RWPE1 (cell line): ENCODE measurements at regions not wholly inside any gene's neighbourhood (a gene's known extent, or its start where the extent isn't known, plus 50 kb on each side); places are given as distances from the start of the nearest gene placed in this dataset.

Source experiments
- CTCF ChIA-PET: fragments of 350-600 bp; sonication (Branson Sonifier 250); formaldehyde crosslinking; extraction: SDS; loops from one replicate; lab custom pipeline; 2021; lab: Yijun Ruan, JAX
- POLR2A ChIA-PET: fragments of 400-600 bp; formaldehyde crosslinking; extraction: SDS; loops from one replicate; lab custom pipeline; 2020; ENCODE audit warnings: antibody characterized with exemption; ENCODE audit not compliant: low non-redundant PET; lab: Yijun Ruan, JAX
- DNase-seq: peaks from one replicate; pipeline ENCODE4 v3.0.0; 2012; ENCODE audit warnings: low spot score
- H3K27ac ChIP-seq: fragments of 450-650 bp; 2 replicates; pipeline ENCODE4 v1.5.1; 2017
- TF ChIP-seq, protein P1 (sequence below): fragments of 450-650 bp; conservative IDR thresholded peaks from 2 replicates; pipeline ENCODE4 v1.5.1; 2017; ENCODE audit warnings: low read depth, mild to moderate bottlenecking

DNA sequence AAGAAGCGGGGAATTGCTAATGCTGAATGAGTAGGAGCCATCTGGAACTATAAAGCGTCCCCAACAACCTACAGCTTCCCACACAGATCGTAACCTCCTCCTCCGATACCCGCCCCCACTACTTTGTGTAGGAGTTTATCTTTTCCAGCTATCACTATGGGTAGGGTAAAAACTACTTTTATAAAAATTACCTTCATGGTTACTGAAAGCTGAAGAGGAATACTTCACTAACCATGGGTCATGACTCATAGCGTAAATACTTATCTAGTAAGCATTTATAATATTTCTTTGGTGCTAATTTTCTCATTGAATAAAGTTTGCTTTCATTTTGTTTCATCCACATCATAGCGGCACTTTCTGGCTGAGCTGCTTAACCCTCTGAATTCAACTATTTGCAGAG lies 79.4 kb upstream of the TNIP3 start:
- no peak for DNase-seq
- ChIA-PET CTCF (interaction anchor here (0.6 to 1.3 kb wide), 4 partner anchors 24 to 413 kb away, joined by 3 to 6 read pairs (median 3); no protein-coding TSS in a partner anchor), POLR2A (no interaction called here)
- TF ChIP-seq, protein P1, sequence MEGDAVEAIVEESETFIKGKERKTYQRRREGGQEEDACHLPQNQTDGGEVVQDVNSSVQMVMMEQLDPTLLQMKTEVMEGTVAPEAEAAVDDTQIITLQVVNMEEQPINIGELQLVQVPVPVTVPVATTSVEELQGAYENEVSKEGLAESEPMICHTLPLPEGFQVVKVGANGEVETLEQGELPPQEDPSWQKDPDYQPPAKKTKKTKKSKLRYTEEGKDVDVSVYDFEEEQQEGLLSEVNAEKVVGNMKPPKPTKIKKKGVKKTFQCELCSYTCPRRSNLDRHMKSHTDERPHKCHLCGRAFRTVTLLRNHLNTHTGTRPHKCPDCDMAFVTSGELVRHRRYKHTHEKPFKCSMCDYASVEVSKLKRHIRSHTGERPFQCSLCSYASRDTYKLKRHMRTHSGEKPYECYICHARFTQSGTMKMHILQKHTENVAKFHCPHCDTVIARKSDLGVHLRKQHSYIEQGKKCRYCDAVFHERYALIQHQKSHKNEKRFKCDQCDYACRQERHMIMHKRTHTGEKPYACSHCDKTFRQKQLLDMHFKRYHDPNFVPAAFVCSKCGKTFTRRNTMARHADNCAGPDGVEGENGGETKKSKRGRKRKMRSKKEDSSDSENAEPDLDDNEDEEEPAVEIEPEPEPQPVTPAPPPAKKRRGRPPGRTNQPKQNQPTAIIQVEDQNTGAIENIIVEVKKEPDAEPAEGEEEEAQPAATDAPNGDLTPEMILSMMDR, result no peak
- H3K27ac ChIP-seq, result no peak overlapping the region

DNA sequence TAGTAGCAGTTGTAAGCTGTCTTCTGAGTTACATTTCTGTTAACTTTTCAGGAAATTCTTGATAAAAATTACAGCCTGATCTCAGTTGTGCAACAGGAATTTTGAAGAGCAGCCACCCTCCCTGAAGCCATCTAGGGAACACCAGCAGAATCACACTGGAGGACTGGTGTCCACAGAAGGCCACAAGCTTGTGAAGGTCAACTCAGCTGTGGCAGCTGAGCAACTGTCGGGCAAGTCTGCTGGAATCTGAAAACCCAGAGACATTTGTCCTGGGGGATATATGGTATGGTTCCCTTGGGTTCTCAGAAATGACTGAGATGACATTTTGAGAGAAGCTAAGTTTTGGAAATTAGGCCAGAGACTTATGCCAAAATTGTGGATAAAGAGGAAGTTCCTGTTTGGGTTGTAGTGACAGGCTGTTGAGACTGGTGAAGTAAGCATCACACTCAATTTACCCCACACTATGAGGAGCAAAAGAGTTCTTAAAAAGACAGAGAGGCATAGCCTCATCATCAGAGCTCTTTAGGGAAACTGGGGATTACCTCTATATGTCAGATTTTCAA lies 78.1 kb upstream of the TNIP3 start:
- ChIA-PET CTCF (interaction anchor here (1.3 kb wide), 1 partner anchor 128 kb away, joined by 3 read pairs; no protein-coding TSS in a partner anchor), POLR2A (no interaction called here)
- DNase-seq, result no peak
- TF ChIP-seq, protein P1, result no peak
- no peak overlapping the region for H3K27ac ChIP-seq

DNA sequence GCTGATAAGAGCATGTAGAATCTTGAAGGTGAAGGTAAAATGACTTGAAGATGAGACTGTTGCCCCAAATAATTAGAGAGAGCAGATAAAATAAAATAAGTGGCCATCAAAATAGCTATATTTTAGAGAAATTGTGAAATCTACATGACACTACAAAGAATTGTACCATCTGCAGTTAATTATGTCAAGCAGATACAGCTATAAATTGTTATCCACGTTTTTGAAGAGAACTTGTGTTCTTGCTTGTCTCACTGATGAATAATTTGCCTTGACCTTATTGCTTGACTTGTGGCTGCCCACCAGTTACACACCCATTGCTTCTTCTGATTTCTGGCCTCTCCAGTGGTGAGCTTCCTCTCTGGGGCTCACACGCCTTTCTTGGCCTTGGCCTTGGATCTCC lies 75.8 kb upstream of the TNIP3 start:
- DNase-seq, result no peak
- ChIA-PET CTCF (interaction anchor here (1.2 kb wide), 1 partner anchor 12 kb away, joined by 4 read pairs; no protein-coding TSS in a partner anchor), POLR2A (no interaction called here)
- no peak overlapping the region for H3K27ac ChIP-seq
- TF ChIP-seq, protein P1, result no peak

DNA sequence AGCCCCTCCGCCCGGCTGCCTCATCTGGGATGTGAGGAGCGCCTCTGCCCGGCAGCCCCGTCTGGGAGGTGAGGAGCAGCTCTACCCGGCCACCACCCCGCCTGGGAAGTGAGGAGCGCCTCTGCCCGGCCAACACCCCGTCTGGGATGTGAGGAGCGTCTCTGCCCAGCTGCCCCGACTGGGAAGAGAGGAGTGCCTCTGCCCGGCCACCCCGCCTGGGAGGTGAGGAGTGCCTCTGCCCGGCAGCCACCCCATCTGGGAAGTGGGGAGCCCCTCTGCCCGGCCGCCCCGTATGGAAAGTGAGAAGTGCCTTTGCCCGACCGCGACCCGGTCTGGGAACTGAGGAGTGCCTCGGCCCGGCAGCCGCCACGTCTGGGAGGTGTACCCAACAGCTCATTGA lies 74.3 kb upstream of the TNIP3 start:
- H3K27ac ChIP-seq, result no peak overlapping the region
- TF ChIP-seq, protein P1, result no peak
- ChIA-PET POLR2A (no interaction called here), CTCF (no interaction called here)
- no peak for DNase-seq

DNA sequence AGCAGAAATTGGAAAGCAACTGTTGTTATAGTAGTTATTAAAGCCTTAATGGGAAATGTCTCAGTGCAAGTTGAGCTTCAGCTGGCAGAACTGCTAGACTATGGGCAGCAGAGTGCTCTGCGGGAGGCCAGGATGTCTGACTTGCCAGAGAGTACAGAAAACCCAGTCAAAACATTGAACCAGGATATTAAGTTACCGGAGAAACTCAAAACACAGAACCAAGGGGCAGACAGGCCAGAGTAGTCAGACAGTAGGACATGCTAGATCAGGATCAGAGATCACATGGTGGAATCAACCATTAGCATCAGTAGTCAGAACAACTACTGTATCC lies 72.9 kb upstream of the TNIP3 start:
- no peak for DNase-seq
- no peak overlapping the region for H3K27ac ChIP-seq
- TF ChIP-seq, protein P1, result no peak
- CTCF ChIA-PET, result no interaction called here
- POLR2A ChIA-PET, result no interaction called here

DNA sequence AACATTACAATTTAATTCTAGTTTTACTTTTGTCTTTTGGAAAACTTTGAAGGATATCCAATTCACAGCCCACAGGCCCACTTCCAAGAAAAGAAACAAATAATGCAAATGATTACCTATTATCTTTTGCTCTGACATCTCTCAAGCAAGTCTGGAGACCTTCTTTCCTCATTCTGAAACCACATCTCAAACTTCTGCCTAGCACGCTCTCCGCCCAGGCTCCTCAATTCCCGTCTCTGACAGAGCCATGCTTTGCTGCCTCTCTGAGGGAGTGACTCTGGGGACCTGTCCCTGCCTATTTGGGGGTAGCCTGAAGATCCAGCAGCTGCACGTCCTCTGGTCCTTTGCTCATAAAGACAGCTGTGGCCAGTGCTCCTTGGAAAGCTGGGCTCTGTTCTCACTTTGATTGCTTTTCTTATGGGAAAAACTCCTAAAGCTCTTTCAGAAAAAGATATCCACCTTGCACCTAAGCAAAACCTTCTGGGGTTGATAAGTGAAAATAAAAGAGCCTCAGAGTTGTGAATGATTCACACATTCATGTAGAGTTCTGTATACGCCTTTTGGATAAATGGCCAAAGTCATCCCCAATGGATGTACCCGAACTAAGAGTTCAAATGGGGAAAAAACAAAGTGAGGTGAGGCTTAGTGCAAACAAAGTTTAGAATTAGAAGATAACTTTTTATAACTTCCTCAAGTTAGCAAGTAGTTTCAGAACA lies 72.4 kb upstream of the TNIP3 start:
- CTCF ChIA-PET, result no interaction called here
- no peak for DNase-seq
- H3K27ac ChIP-seq, result no peak overlapping the region
- POLR2A ChIA-PET, result no interaction called here
- TF ChIP-seq, protein P1, result no peak
